ENCODE measurements at regions not wholly inside any gene's neighbourhood (a gene's known extent, or its start where the extent isn't known, plus 50 kb on each side); places are given as distances from the start of the nearest gene placed in this dataset.

- intact Hi-C loops (cut with DNase I; ENCODE audit: low total_unique reads), result no loop called here
- no peaks in the 10 kb centered on the region for H3K36me3 ChIP-seq
- no peaks in the 10 kb centered on the region for H3K27me3 ChIP-seq
- TF ChIP-seq EP300 (IDR thresholded peaks at IDR 0.05) (no peak), POLR2AphosphoS5 (IDR thresholded peaks at IDR 0.05) (no peak), POLR2A (IDR thresholded peaks at IDR 0.05) (no peak), CTCF (IDR thresholded peaks at IDR 0.05) (no peak)
- no peaks in the 10 kb centered on the region for H3K4me1 ChIP-seq
- H3K4me3 ChIP-seq, result no peak overlapping the region
- peak overlapping the region in 1 of 5 donors; percentile 30 for H3K27ac ChIP-seq
- peaks cover 0 to 3% (median 0%) of the 10 kb centered on the region in 4 donors for H3K9me3 ChIP-seq
- 42 to 63% (median 55%) methylated on average over 5 of the region's 5 CpGs for WGBS, 5 donors
- DNase-seq, result no peak
Measured at GRCh38 chr12:11968048-11968383, 102.7 kb upstream of the BCL2L14 start.

GRCh38 chr12:11968516-11968915 lies 102.2 kb upstream of the BCL2L14 start:
- Histone ChIP-seq H3K9me3 (peaks cover 0 to 3% (median 0%) of the 10 kb centered on the region in 4 donors), H3K27ac (no peak overlapping the region), H3K36me3 (no peaks in the 10 kb centered on the region), H3K27me3 (no peaks in the 10 kb centered on the region), H3K4me1 (no peaks in the 10 kb centered on the region), H3K4me3 (no peak overlapping the region)
- DNase-seq, result no peak
- TF ChIP-seq POLR2A (IDR thresholded peaks at IDR 0.05) (no peak), POLR2AphosphoS5 (IDR thresholded peaks at IDR 0.05) (no peak), EP300 (IDR thresholded peaks at IDR 0.05) (no peak), CTCF (IDR thresholded peaks at IDR 0.05) (no peak)
- intact Hi-C loops (cut with DNase I; ENCODE audit: low total_unique reads), result no loop called here
- WGBS, 5 donors, result 83 to 89% (median 88%) methylated on average over 7 of the region's 7 CpGs

- TF ChIP-seq POLR2A (IDR thresholded peaks at IDR 0.05) (no peak), EP300 (IDR thresholded peaks at IDR 0.05) (no peak), CTCF (IDR thresholded peaks at IDR 0.05) (no peak), POLR2AphosphoS5 (IDR thresholded peaks at IDR 0.05) (no peak)
- Histone ChIP-seq H3K36me3 (no peaks in the 10 kb centered on the region), H3K27ac (no peak overlapping the region), H3K27me3 (no peaks in the 10 kb centered on the region), H3K4me1 (no peaks in the 10 kb centered on the region), H3K9me3 (peaks cover 0 to 3% (median 0%) of the 10 kb centered on the region in 4 donors), H3K4me3 (no peak overlapping the region)
- intact Hi-C loops (cut with DNase I; ENCODE audit: low total_unique reads), result no loop called here
- 58 to 79% (median 70%) methylated on average over 8 of the region's 8 CpGs for WGBS, 5 donors
- DNase-seq, result no peak
Measured at GRCh38 chr12:11969437-11970154, 101.1 kb upstream of the BCL2L14 start.

GRCh38 chr12:11970155-11970520 lies 100.6 kb upstream of the BCL2L14 start:
- intact Hi-C loops (cut with DNase I; ENCODE audit: low total_unique reads), result no loop called here
- H3K4me1 ChIP-seq, result no peaks in the 10 kb centered on the region
- TF ChIP-seq POLR2A (IDR thresholded peaks at IDR 0.05), result no peak
- TF ChIP-seq CTCF (IDR thresholded peaks at IDR 0.05), result no peak
- TF ChIP-seq POLR2AphosphoS5 (IDR thresholded peaks at IDR 0.05), result no peak
- no peak for TF ChIP-seq EP300 (IDR thresholded peaks at IDR 0.05)
- H3K27ac ChIP-seq, result no peak overlapping the region
- WGBS, 5 donors, result 82 to 88% (median 84%) methylated on average over 4 of the region's 4 CpGs
- H3K9me3 ChIP-seq, result no peaks in the 10 kb centered on the region
- no peak for DNase-seq
- no peaks in the 10 kb centered on the region for H3K36me3 ChIP-seq
- no peak overlapping the region for H3K4me3 ChIP-seq
- H3K27me3 ChIP-seq, result no peaks in the 10 kb centered on the region

Measured in stomach (tissue), 8 donors.